Ovary (tissue), 7 donors: ENCODE measurements at regions not wholly inside any gene's neighbourhood (a gene's known extent, or its start where the extent isn't known, plus 50 kb on each side); places are given as distances from the start of the nearest gene placed in this dataset.

Experiments used
- DNase-seq, 5 donors: peaks; one replicate each; pipeline ENCODE4 v3.0.0-alpha.2; 2019 to 2020
- H3K27ac ChIP-seq, 2 donors: fragments of 200-600 bp; one replicate each; pipeline versions ENCODE4 v1.5.1 to v1.8.0; 2019 to 2022
- H3K27me3 ChIP-seq: fragments of 200-600 bp; one replicate; pipeline ENCODE4 v1.8.0; 2022
- H3K36me3 ChIP-seq: fragments of 200-600 bp; sonication (generic); one replicate; pipeline ENCODE4 v1.5.1; 2019
- H3K4me1 ChIP-seq: one replicate; pipeline ENCODE4 v1.8.1; 2013; ENCODE audit warnings: mild to moderate bottlenecking, moderate library complexity; ENCODE audit not compliant: insufficient read depth
- H3K4me3 ChIP-seq: fragments of 200-600 bp; sonication (generic); one replicate; pipeline ENCODE4 v1.5.1; 2017
- H3K9me3 ChIP-seq, 2 donors: fragments of 200-600 bp in 1 of 2; sonication (generic) in 1 of 2; one replicate each; pipeline versions ENCODE4 v1.5.1 to v1.8.1; 2013 to 2019; ENCODE audit warnings: mild to moderate bottlenecking in 1 of 2, moderate library complexity in 1 of 2
- CTCF ChIP-seq, 3 donors: fragments of 450-650 bp in 2 of 3; fragments of 200-600 bp in 1 of 3; IDR thresholded peaks; one replicate each; pipeline versions ENCODE4 v1.5.1 to v1.8.0; 2016 to 2022; ENCODE audit warnings: antibody characterized with exemption in 3 of 3, mild to moderate bottlenecking in 1 of 3
- EP300 ChIP-seq: sonication (generic); formaldehyde crosslinking; IDR thresholded peaks from one replicate; pipeline ENCODE4 v1.6.1; 2017; ENCODE audit warnings: antibody characterized with exemption
- POLR2A ChIP-seq: fragments of 450-650 bp; IDR thresholded peaks from one replicate; pipeline ENCODE4 v1.6.1; 2017; ENCODE audit warnings: antibody characterized with exemption, mild to moderate bottlenecking, moderate library complexity
- WGBS, 3 donors: extraction: QIAGEN DNeasy Blood & Tissue Kit in 1 of 3; methylation state at CpG; one replicate each; pipeline versions ENCODE4 v1.1.5 to v1.1.7; 2013 to 2017; 5-methylcytosine and 5-hydroxymethylcytosine counted together
- intact Hi-C, 4 donors: fragments of 100-400 bp; cut with DNase I; formaldehyde crosslinking; loops; one replicate each; pipeline versions ENCODE4 v1.11.0 to v1.15.1; 2022 to 2023
- donor health status: DM: no; HTN: no; CAD: no; lungs with moderate emphysema.
- donor health status: DM: no; HTN: no; CAD: no.
- donor health status: Bipolar disorder and iron deficiency.
- donor health status: DM: no; HTN: no; CAD: no.
- donor health status: DM: yes; HTN: yes; CAD: no.

GRCh38 chr2:134078354-134078753 is 175.5 kb upstream of the MGAT5 start:
- Histone ChIP-seq H3K27ac (no peak overlapping the region), H3K27me3 (no peaks in the 10 kb centered on the region), H3K4me3 (no peak overlapping the region), H3K36me3 (no peaks in the 10 kb centered on the region), H3K9me3 (no peaks in the 10 kb centered on the region), H3K4me1 (no peaks in the 10 kb centered on the region)
- DNase-seq = no peak
- WGBS, 3 donors = 3 to 4% (median 3%) methylated on average over 1 of the region's 1 CpG
- intact Hi-C loops = no loop called here
- TF ChIP-seq POLR2A = no peak
- no peak for TF ChIP-seq CTCF (IDR thresholded peaks at IDR 0.05)
- TF ChIP-seq EP300 = no peak

- no peaks in the 10 kb centered on the region for H3K4me1 ChIP-seq
- no peak overlapping the region for H3K4me3 ChIP-seq
- no peaks in the 10 kb centered on the region for H3K36me3 ChIP-seq
- no peaks in the 10 kb centered on the region for H3K9me3 ChIP-seq
- H3K27me3 ChIP-seq = no peaks in the 10 kb centered on the region
- no peak overlapping the region for H3K27ac ChIP-seq
- TF ChIP-seq CTCF (IDR thresholded peaks at IDR 0.05) = no peak
- no peak for DNase-seq
- WGBS, 3 donors = 92 to 97% (median 93%) methylated on average over 4 of the region's 4 CpGs
- intact Hi-C loops = no loop called here
These were observed 174.5 kb upstream of the MGAT5 start for GRCh38 chr2:134079373-134079772.

- no peaks in the 10 kb centered on the region for H3K9me3 ChIP-seq
- H3K4me1 ChIP-seq = no peaks in the 10 kb centered on the region
- DNase-seq = no peak
- H3K27ac ChIP-seq = no peak overlapping the region
- TF ChIP-seq EP300 (no peak), CTCF (IDR thresholded peaks at IDR 0.05) (no peak), POLR2A (no peak)
- 76 to 81% (median 76%) methylated on average over 7 of the region's 7 CpGs for WGBS, 3 donors
- no peak overlapping the region for H3K4me3 ChIP-seq
- intact Hi-C loops = no loop called here
- no peaks in the 10 kb centered on the region for H3K36me3 ChIP-seq
- no peaks in the 10 kb centered on the region for H3K27me3 ChIP-seq
These were observed 173.3 kb upstream of the MGAT5 start for GRCh38 chr2:134080386-134081089.

DNA sequence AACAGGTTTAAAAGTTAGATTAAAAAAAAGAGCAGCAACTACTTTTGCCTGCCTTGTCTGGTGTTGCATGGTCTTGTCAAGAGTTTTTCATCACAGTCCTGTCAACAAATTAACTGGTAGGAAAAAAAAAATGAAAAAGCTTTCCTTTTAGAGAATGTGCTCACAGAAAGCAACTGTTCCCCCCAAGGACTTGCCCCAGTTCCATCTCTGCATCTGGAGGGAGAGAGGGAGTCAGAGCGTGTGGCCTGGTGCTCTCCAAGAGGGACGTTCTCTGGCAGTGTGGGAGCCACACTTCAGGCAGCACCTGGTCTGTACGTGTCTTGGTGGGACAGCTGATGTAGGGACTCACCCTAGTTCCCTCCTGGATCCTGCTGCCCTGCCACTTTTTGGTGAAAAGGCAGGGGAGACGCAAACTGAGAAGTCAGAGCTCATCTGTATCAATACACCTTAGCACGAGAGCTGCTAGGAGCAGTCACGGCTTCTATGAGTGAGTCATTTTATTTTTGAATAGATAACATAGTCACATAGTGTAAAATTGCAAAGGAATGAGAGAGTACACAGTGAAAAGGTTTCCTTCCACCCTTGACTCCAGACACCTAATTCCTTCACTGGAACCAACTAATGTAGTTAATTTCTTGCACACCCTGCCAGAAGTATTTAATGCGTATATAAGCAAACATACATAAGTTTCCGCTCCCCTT is 172.5 kb upstream of the MGAT5 start:
- H3K27me3 ChIP-seq = no peaks in the 10 kb centered on the region
- no peak overlapping the region for H3K4me3 ChIP-seq
- WGBS, 3 donors = 74 to 79% (median 79%) methylated on average over 8 of the region's 8 CpGs
- intact Hi-C loops = no loop called here
- TF ChIP-seq EP300 (no peak), POLR2A (no peak), CTCF (IDR thresholded peaks at IDR 0.05) (no peak)
- no peaks in the 10 kb centered on the region for H3K4me1 ChIP-seq
- no peaks in the 10 kb centered on the region for H3K36me3 ChIP-seq
- no peak for DNase-seq
- H3K9me3 ChIP-seq = no peaks in the 10 kb centered on the region
- no peak overlapping the region for H3K27ac ChIP-seq
